Suprapubic skin (tissue), 4 donors: ENCODE measurements at regions not wholly inside any gene's neighbourhood (a gene's known extent, or its start where the extent isn't known, plus 50 kb on each side); places are given as distances from the start of the nearest gene placed in this dataset.
"Not testable (repeated sequence)": the region's sequence is repeated elsewhere in the genome, so short reads cannot be mapped to it uniquely, and the experiment has no call there.

Experiments
- CTCF ChIP-seq, 2 donors: fragments of 200-600 bp in 1 of 2; fragments of 450-650 bp in 1 of 2; sonication (generic) in 1 of 2; IDR thresholded peaks; one replicate each; pipeline ENCODE4 v1.5.1; 2016 to 2019; ENCODE audit warnings: antibody characterized with exemption in 2 of 2, mild to moderate bottlenecking in 1 of 2, moderate library complexity in 1 of 2
- EP300 ChIP-seq: sonication (generic); formaldehyde crosslinking; IDR thresholded peaks from one replicate; pipeline ENCODE4 v1.6.1; 2017; ENCODE audit warnings: antibody characterized with exemption
- POLR2A ChIP-seq, 2 donors: fragments of 450-650 bp; IDR thresholded peaks; one replicate each; pipeline ENCODE4 v1.6.1; 2017; ENCODE audit warnings: antibody characterized with exemption in 2 of 2, mild to moderate bottlenecking in 2 of 2, moderate library complexity in 2 of 2
- POLR2AphosphoS5 ChIP-seq, 3 donors: sonication (generic); formaldehyde crosslinking; IDR thresholded peaks; one replicate each; pipeline ENCODE4 v1.6.1; 2017; ENCODE audit warnings: antibody characterized with exemption in 3 of 3

- not testable (repeated sequence) for TF ChIP-seq CTCF (IDR thresholded peaks at IDR 0.05); EP300; POLR2A (IDR thresholded peaks at IDR 0.05); POLR2AphosphoS5 (IDR thresholded peaks at IDR 0.05)
Observed at GRCh38 chr12:17282169-17282568, 676.2 kb upstream of the LMO3 start.
